GM21717 (cell line): ENCODE measurements at regions not wholly inside any gene's neighbourhood (a gene's known extent, or its start where the extent isn't known, plus 50 kb on each side); places are given as distances from the start of the nearest gene placed in this dataset.
"Not testable (repeated sequence)": the region's sequence is repeated elsewhere in the genome, so short reads cannot be mapped to it uniquely, and the experiment has no call there.

ENCODE experiments used
- ATAC-seq: cut with Tn5 transposase; IDR thresholded peaks from one replicate; pipeline ENCODE4 v1.9.1; 2021; ENCODE audit warnings: mild to moderate bottlenecking, moderate library complexity; ENCODE audit not compliant: unreplicated experiment

- no peak for ATAC-seq
Measured at GRCh38 chr2:167803449-167803988, 443.9 kb downstream of the STK39 start.

GRCh38 chr2:167794554-167795255 is 452.7 kb downstream of the STK39 start:
- ATAC-seq: no peak

GRCh38 chr2:167793725-167794124 is 453.7 kb downstream of the STK39 start:
- ATAC-seq: no peak

DNA sequence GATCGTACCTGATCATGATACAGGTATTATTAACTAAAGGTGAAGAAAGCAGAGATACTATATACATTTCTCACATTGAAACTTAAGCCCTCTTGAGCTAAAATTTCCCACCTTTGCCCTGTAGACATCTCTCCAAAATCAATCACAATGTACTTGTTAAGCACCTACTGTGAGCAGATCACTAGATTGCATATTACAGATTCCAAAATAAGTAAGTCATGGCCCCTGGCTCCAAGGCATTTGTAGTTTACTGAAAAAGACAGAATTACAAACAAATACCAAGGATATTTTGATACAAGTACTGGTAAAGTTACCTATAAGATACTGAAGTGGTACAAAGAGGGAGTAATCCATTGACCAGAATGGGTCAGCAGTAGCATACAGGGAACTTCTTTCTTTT is 455.3 kb downstream of the STK39 start:
- ATAC-seq: no peak

- no peak for ATAC-seq
Measured at GRCh38 chr2:167790781-167791450, 456.5 kb downstream of the STK39 start.

GRCh38 chr2:167790189-167790588 is 457.2 kb downstream of the STK39 start:
- no peak for ATAC-seq

DNA sequence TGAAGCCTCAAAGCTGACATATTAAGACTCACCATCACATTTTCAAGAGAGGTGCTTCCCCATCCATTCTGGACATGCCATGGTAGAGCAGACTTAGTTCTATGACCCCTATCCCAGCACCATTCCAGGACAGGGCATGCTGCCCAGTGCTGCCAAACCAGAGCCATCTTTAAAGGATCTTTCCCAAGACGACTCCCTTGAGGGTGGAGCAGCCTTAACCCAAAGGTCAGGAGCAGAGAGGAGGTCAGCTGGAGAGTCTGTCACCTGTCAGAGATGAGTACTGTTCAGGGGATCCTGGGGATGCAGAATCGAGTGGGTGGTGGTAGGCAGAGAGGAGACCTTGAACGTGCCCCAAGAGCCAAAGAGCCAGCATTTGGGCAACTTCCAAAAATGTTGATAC is 459.8 kb downstream of the STK39 start:
- ATAC-seq: no peak

- no peak for ATAC-seq
Measured at GRCh38 chr2:167787021-167787420, 460.4 kb downstream of the STK39 start.

DNA sequence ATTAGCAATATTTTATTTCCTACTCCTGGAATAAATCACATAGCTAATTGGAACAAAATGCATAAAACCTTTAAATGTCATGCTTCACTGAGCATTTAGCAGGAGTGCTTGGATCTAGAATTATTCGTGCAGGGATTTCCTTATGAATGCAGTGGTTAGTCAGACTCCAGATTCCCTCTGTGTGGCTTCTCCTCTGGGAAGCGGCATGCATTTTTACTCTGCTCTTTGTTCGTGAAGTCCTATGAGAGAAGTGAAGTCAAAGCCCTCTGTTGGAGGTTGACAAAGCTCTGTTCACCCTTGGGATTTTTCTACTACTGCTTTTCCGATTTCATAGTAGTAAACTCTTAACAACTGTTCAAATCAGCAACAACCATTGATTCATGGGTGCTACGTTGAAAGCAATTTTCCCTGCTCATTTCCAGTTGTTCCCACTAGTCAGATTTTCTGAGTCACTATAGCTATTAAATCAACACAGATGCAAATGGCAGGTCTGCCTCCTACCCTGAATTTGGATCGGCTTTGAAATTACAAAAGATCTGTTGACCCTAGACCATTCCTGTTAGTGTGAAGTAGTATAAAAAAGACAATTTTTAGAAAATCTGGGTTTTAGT is 461.7 kb downstream of the STK39 start:
- no peak for ATAC-seq

- ATAC-seq: no peak
Measured at GRCh38 chr2:167784084-167784425, 463.3 kb downstream of the STK39 start.

DNA sequence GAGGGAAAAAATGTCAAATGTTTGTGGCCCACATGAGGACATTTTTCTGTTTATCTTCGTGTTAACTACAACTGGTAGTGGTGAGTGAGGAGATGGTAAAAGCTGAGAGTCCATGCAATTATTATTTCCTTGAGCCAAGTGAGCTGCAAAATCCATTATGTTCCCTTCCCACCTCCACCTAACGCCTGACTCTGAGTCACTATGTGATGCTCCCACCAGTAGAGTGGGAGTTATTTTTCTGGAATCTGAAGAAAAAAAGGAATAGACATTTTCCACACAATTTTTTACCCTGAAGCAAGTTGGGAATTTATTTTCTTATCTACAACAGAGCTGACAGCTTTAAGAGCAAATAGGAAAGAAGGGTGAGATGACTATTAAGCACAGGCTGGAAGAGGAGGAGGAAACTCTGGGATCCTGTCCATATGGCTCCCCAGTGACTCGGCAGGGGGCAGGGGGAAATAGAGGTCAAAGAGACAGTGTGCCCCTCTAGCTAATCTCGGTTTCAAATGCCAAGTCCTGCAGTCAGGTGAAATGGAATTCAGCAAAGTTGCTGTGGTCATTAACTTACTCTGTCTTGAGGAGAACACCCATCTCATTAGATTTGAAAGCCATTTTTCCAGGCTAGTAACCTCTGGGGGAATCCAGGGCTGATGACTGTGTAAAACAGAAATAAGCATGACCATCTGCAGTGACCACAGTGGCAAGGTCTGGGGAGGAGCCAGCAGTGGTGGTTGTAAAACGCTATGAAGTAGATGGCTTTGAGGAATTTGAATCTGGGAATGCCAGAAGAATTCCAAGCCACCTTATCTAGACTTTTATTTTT is 463.9 kb downstream of the STK39 start:
- no peak for ATAC-seq

- not testable (repeated sequence) for ATAC-seq
Measured at GRCh38 chr2:167781629-167782028, 465.8 kb downstream of the STK39 start.

- no peak for ATAC-seq
Measured at GRCh38 chr2:167776359-167776758, 471.0 kb downstream of the STK39 start.

- no peak for ATAC-seq
Measured at GRCh38 chr2:167771628-167772027, 475.8 kb downstream of the STK39 start.

DNA sequence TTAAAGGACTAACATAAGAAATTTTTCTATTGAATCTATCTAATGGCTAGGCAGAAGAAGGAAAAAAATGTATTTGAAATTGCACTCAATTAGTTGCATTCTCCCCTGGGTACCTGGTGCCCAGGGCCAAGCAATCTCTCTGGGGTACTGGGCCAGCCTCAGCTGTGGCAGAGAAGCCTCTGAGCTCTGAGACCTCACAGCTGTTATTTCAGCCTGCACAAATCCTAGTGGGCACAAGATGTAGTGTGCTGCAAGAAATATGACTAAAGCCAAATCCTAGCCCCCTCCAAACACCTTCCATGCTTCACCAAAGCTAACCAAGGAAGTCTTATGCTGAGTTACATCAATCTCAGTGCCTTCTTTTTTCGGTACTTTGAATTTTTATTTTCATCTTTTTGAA is 478.4 kb downstream of the STK39 start:
- ATAC-seq: no peak

- no peak for ATAC-seq
Measured at GRCh38 chr2:167767830-167768229, 479.6 kb downstream of the STK39 start.

GRCh38 chr2:167764772-167765341 is 482.5 kb downstream of the STK39 start:
- ATAC-seq: no peak

DNA sequence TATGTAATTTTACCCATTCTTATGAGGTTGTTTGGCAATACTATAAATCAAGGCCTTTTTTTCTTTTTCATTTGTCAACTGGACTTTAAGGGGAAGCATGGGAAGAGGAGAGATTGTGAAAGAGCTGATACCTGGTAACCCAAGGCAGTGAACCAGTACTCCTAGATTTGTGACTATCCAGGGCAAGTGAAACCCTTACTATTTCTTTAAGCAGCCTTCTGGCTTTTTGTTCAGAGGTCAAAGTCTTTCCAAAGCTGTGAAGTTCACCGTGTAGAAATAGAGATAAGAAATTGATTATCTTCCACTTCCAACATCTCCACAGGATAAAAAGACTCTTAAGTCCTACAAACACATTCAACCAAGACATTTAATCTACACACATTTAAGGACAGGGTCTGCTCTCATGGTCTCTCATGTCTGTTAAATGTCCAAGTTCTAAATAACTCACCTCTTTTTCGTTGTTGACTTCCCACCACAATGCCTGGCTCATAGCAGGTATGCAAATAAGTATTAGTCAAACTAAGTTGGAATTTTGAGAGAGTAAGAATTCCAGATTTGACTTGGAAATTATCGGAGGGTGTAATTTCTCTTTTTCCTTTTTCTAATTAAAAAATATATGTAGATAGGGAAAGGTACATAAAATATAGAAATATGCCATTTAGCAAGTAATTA is 485.8 kb downstream of the STK39 start:
- ATAC-seq: no peak

GRCh38 chr2:167759531-167759930 is 487.9 kb downstream of the STK39 start:
- no peak for ATAC-seq

- no peak for ATAC-seq
Measured at GRCh38 chr2:167758292-167758691, 489.1 kb downstream of the STK39 start.
